ENCODE measurements at regions not wholly inside any gene's neighbourhood (a gene's known extent, or its start where the extent isn't known, plus 50 kb on each side); places are given as distances from the start of the nearest gene placed in this dataset.

- no peaks in the 10 kb centered on the region for H3K27me3 ChIP-seq (ENCODE audit: control insufficient read depth in 5 of 5, insufficient read depth in 4 of 5, low read length in 5 of 5)
- H3K9me3 ChIP-seq (ENCODE audit: control insufficient read depth in 5 of 5, low read length in 5 of 5) = no peaks in the 10 kb centered on the region
- no peak overlapping the region for H3K27ac ChIP-seq (ENCODE audit: low read depth, low read length)
- H3K4me1 ChIP-seq (ENCODE audit: control insufficient read depth in 5 of 5, insufficient read depth in 5 of 5, low read length in 5 of 5) = no peaks in the 10 kb centered on the region
- no peak overlapping the region for H3K9ac ChIP-seq (ENCODE audit: low read length in 5 of 5)
- H3K4me3 ChIP-seq (ENCODE audit: low read depth in 1 of 5, low read length in 5 of 5) = no peak overlapping the region
- no peaks in the 10 kb centered on the region for H3K36me3 ChIP-seq (ENCODE audit: control insufficient read depth in 5 of 5, insufficient read depth in 5 of 5, low read length in 5 of 5)
These were observed 407.0 kb upstream of the MGAT4C start for GRCh38 chr12:86663173-86663572.

- H3K4me3 ChIP-seq (ENCODE audit: low read depth in 1 of 5, low read length in 5 of 5) = no peak overlapping the region
- no peak overlapping the region for H3K9ac ChIP-seq (ENCODE audit: low read length in 5 of 5)
- H3K27ac ChIP-seq (ENCODE audit: low read depth, low read length) = no peak overlapping the region
- no peaks in the 10 kb centered on the region for H3K27me3 ChIP-seq (ENCODE audit: control insufficient read depth in 5 of 5, insufficient read depth in 4 of 5, low read length in 5 of 5)
- no peaks in the 10 kb centered on the region for H3K9me3 ChIP-seq (ENCODE audit: control insufficient read depth in 5 of 5, low read length in 5 of 5)
- H3K36me3 ChIP-seq (ENCODE audit: control insufficient read depth in 5 of 5, insufficient read depth in 5 of 5, low read length in 5 of 5) = no peaks in the 10 kb centered on the region
- no peaks in the 10 kb centered on the region for H3K4me1 ChIP-seq (ENCODE audit: control insufficient read depth in 5 of 5, insufficient read depth in 5 of 5, low read length in 5 of 5)
These were observed 406.3 kb upstream of the MGAT4C start for GRCh38 chr12:86662464-86662863.

DNA sequence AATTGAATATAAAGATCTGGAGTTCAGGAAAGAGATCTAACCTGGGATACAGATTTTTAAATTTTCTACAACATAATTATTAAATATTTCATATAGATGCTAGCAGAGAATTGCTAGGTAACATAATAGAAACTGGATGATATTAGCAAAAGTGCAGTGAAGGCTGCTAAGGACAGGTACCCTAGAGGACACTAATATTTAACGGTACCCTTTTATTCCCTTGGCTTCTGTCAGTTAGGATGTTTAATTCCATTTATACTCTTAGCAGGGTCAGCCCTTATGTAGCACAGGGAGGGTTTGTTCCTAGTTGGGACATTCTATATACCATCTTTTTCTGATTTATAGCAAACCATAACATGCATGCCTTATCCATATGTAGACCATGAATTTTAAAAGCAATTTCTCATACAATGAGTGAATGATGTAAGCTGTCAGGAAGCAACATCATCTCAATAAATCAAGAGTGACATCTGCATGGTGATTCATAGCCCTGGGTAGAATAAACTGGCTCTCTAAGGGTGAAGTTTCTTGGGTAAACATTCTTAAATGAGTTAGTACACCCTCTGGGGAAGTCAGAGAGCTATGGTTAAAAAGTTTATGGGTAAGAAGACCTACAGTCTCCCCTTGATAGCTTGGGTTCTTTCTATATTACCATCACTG lies 404.4 kb upstream of the MGAT4C start:
- H3K36me3 ChIP-seq (ENCODE audit: control insufficient read depth in 5 of 5, insufficient read depth in 5 of 5, low read length in 5 of 5) = no peaks in the 10 kb centered on the region
- no peak overlapping the region for H3K4me3 ChIP-seq (ENCODE audit: low read depth in 1 of 5, low read length in 5 of 5)
- H3K9me3 ChIP-seq (ENCODE audit: control insufficient read depth in 5 of 5, low read length in 5 of 5) = no peaks in the 10 kb centered on the region
- H3K9ac ChIP-seq (ENCODE audit: low read length in 5 of 5) = no peak overlapping the region
- H3K4me1 ChIP-seq (ENCODE audit: control insufficient read depth in 5 of 5, insufficient read depth in 5 of 5, low read length in 5 of 5) = no peaks in the 10 kb centered on the region
- H3K27ac ChIP-seq (ENCODE audit: low read depth, low read length) = no peak overlapping the region
- no peaks in the 10 kb centered on the region for H3K27me3 ChIP-seq (ENCODE audit: control insufficient read depth in 5 of 5, insufficient read depth in 4 of 5, low read length in 5 of 5)

DNA sequence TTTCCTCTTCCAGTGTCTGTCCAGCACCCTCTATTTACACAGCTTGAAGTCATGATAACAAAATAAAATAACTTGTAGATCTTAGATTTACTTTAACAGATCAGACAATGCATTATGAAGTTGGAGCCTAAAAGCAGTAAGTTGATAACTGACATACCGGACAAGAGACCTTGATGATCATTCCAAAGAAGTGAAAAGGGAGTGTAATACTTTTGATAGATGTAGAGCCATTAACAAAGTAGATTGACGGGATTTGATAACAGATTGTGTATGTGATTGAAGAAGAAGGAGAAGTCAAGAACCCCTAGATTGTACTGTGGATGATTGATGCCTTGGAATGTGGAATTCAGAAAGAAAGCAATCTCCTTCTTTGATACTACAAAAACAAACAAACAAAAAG lies 403.8 kb upstream of the MGAT4C start:
- H3K27ac ChIP-seq (ENCODE audit: low read depth, low read length) = no peak overlapping the region
- no peak overlapping the region for H3K9ac ChIP-seq (ENCODE audit: low read length in 5 of 5)
- no peaks in the 10 kb centered on the region for H3K36me3 ChIP-seq (ENCODE audit: control insufficient read depth in 5 of 5, insufficient read depth in 5 of 5, low read length in 5 of 5)
- no peaks in the 10 kb centered on the region for H3K27me3 ChIP-seq (ENCODE audit: control insufficient read depth in 5 of 5, insufficient read depth in 4 of 5, low read length in 5 of 5)
- no peaks in the 10 kb centered on the region for H3K4me1 ChIP-seq (ENCODE audit: control insufficient read depth in 5 of 5, insufficient read depth in 5 of 5, low read length in 5 of 5)
- no peak overlapping the region for H3K4me3 ChIP-seq (ENCODE audit: low read depth in 1 of 5, low read length in 5 of 5)
- no peaks in the 10 kb centered on the region for H3K9me3 ChIP-seq (ENCODE audit: control insufficient read depth in 5 of 5, low read length in 5 of 5)

DNA sequence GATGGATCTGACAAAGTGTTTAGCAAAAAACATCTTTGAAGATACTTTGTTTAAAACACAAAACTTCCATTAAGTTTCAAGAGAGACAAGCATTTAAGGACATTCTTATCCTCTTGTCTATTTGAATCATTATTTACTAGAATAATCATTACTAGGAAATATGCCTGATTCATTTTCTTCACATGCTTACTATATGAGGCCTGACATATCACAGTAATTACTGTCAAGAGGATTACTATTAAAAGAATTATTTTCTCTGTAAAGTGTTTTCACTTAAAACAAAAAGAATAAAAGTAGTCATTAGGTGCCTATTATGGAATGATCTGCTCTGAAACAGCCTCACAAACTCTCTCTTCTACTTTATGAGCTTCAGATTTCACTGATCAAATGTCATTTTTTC lies 402.1 kb upstream of the MGAT4C start:
- Histone ChIP-seq H3K4me3 (ENCODE audit: low read depth in 1 of 5, low read length in 5 of 5) (no peak overlapping the region), H3K36me3 (ENCODE audit: control insufficient read depth in 5 of 5, insufficient read depth in 5 of 5, low read length in 5 of 5) (no peaks in the 10 kb centered on the region), H3K4me1 (ENCODE audit: control insufficient read depth in 5 of 5, insufficient read depth in 5 of 5, low read length in 5 of 5) (no peaks in the 10 kb centered on the region), H3K9me3 (ENCODE audit: control insufficient read depth in 5 of 5, low read length in 5 of 5) (no peaks in the 10 kb centered on the region), H3K27me3 (ENCODE audit: control insufficient read depth in 5 of 5, insufficient read depth in 4 of 5, low read length in 5 of 5) (no peaks in the 10 kb centered on the region), H3K27ac (ENCODE audit: low read depth, low read length) (no peak overlapping the region), H3K9ac (ENCODE audit: low read length in 5 of 5) (no peak overlapping the region)

DNA sequence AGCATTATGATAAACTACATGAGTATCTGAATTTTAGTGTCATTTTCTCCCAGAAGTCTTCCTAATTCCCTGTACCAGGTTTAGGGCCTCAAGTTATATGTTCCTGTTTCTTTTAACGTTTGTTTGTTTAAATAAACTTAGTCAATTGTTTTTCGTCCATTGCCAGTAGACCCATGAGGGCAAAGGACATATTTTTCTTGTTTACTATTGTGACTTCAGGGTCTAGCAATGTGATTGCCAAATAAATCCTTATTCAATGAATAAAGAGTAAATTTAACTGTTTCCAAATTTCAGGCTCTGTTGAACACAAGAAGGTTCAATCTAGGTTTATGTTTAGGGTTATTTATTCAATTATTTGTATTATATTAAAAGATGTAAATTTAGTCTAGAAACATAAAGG lies 391.6 kb upstream of the MGAT4C start:
- Histone ChIP-seq H3K9me3 (ENCODE audit: control insufficient read depth in 5 of 5, low read length in 5 of 5) (no peaks in the 10 kb centered on the region), H3K4me3 (ENCODE audit: low read depth in 1 of 5, low read length in 5 of 5) (no peak overlapping the region)

GRCh38 chr12:86634456-86635410 lies 378.5 kb upstream of the MGAT4C start:
- H3K9me3 ChIP-seq (ENCODE audit: control insufficient read depth in 5 of 5, low read length in 5 of 5) = no peaks in the 10 kb centered on the region
- no peaks in the 10 kb centered on the region for H3K27me3 ChIP-seq (ENCODE audit: control insufficient read depth in 5 of 5, insufficient read depth in 4 of 5, low read length in 5 of 5)
- no peak overlapping the region for H3K27ac ChIP-seq (ENCODE audit: low read depth, low read length)
- H3K36me3 ChIP-seq (ENCODE audit: control insufficient read depth in 5 of 5, insufficient read depth in 5 of 5, low read length in 5 of 5) = no peaks in the 10 kb centered on the region
- no peaks in the 10 kb centered on the region for H3K4me1 ChIP-seq (ENCODE audit: control insufficient read depth in 5 of 5, insufficient read depth in 5 of 5, low read length in 5 of 5)
- H3K9ac ChIP-seq (ENCODE audit: low read length in 5 of 5) = no peak overlapping the region
- no peak overlapping the region for H3K4me3 ChIP-seq (ENCODE audit: low read depth in 1 of 5, low read length in 5 of 5)

More for the DNA sequence above, 391.6 kb upstream of the MGAT4C start:
- Histone ChIP-seq H3K4me1 (ENCODE audit: control insufficient read depth in 5 of 5, insufficient read depth in 5 of 5, low read length in 5 of 5) (no peaks in the 10 kb centered on the region), H3K9ac (ENCODE audit: low read length in 5 of 5) (no peak overlapping the region), H3K36me3 (ENCODE audit: control insufficient read depth in 5 of 5, insufficient read depth in 5 of 5, low read length in 5 of 5) (no peaks in the 10 kb centered on the region), H3K27ac (ENCODE audit: low read depth, low read length) (no peak overlapping the region), H3K27me3 (ENCODE audit: control insufficient read depth in 5 of 5, insufficient read depth in 4 of 5, low read length in 5 of 5) (no peaks in the 10 kb centered on the region)

DNA sequence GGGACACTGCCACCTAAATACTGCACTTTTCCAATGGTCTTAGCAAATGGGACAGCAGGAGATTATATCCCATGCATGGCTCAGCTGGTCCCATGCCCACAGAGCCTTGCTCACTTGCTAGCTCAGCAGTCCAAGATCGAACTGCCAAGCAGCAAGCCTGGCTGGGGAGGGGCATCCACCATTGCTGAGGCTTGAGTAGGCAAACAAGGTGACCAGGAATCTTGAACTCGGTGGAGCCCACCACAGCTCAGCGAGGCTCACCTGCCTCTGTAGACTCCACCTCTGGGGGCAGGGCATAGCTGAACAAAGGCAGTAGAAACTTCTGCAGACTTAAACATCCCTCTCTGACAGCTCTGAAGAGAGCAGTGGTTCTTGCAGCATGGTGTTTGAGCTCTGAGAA lies 370.8 kb upstream of the MGAT4C start:
- Histone ChIP-seq H3K36me3 (ENCODE audit: control insufficient read depth in 5 of 5, insufficient read depth in 5 of 5, low read length in 5 of 5) (no peaks in the 10 kb centered on the region), H3K9me3 (ENCODE audit: control insufficient read depth in 5 of 5, low read length in 5 of 5) (peaks cover 5 to 37% (median 17%) of the 10 kb centered on the region in 5 donors), H3K27me3 (ENCODE audit: control insufficient read depth in 5 of 5, insufficient read depth in 4 of 5, low read length in 5 of 5) (no peaks in the 10 kb centered on the region), H3K4me3 (ENCODE audit: low read depth in 1 of 5, low read length in 5 of 5) (no peak overlapping the region), H3K27ac (ENCODE audit: low read depth, low read length) (no peak overlapping the region), H3K4me1 (ENCODE audit: control insufficient read depth in 5 of 5, insufficient read depth in 5 of 5, low read length in 5 of 5) (no peaks in the 10 kb centered on the region), H3K9ac (ENCODE audit: low read length in 5 of 5) (no peak overlapping the region)

GRCh38 chr12:86623267-86623666 lies 367.1 kb upstream of the MGAT4C start:
- no peaks in the 10 kb centered on the region for H3K4me1 ChIP-seq (ENCODE audit: control insufficient read depth in 5 of 5, insufficient read depth in 5 of 5, low read length in 5 of 5)
- H3K27me3 ChIP-seq (ENCODE audit: control insufficient read depth in 5 of 5, insufficient read depth in 4 of 5, low read length in 5 of 5) = no peaks in the 10 kb centered on the region
- no peaks in the 10 kb centered on the region for H3K36me3 ChIP-seq (ENCODE audit: control insufficient read depth in 5 of 5, insufficient read depth in 5 of 5, low read length in 5 of 5)
- no peak overlapping the region for H3K9ac ChIP-seq (ENCODE audit: low read length in 5 of 5)
- H3K9me3 ChIP-seq (ENCODE audit: control insufficient read depth in 5 of 5, low read length in 5 of 5) = peaks cover 5 to 28% (median 18%) of the 10 kb centered on the region in 5 donors
- no peak overlapping the region for H3K27ac ChIP-seq (ENCODE audit: low read depth, low read length)
- no peak overlapping the region for H3K4me3 ChIP-seq (ENCODE audit: low read depth in 1 of 5, low read length in 5 of 5)

DNA sequence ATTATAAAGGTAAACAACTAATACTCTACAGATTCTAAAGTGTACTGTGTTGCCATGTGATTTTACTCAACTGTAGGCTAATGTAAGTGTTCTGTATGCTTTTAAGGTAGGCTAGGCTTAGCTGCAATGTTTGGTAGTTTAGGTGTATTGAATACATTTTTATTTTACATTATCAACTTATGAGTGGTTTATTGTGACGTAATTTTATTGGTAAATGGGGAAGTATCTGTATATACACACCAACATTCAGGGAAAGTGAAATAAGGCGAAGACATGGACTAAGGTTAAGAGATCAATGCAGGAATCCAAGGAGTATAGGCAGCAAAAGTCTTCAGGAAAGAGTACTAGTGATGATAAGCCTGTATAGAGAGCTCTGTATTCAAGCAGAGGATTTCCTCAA lies 365.8 kb upstream of the MGAT4C start:
- H3K9ac ChIP-seq (ENCODE audit: low read length in 5 of 5) = no peak overlapping the region
- H3K36me3 ChIP-seq (ENCODE audit: control insufficient read depth in 5 of 5, insufficient read depth in 5 of 5, low read length in 5 of 5) = no peaks in the 10 kb centered on the region
- no peaks in the 10 kb centered on the region for H3K27me3 ChIP-seq (ENCODE audit: control insufficient read depth in 5 of 5, insufficient read depth in 4 of 5, low read length in 5 of 5)
- H3K9me3 ChIP-seq (ENCODE audit: control insufficient read depth in 5 of 5, low read length in 5 of 5) = peaks cover 5 to 26% (median 18%) of the 10 kb centered on the region in 5 donors
- no peak overlapping the region for H3K27ac ChIP-seq (ENCODE audit: low read depth, low read length)
- H3K4me1 ChIP-seq (ENCODE audit: control insufficient read depth in 5 of 5, insufficient read depth in 5 of 5, low read length in 5 of 5) = no peaks in the 10 kb centered on the region
- H3K4me3 ChIP-seq (ENCODE audit: low read depth in 1 of 5, low read length in 5 of 5) = no peak overlapping the region
